ENCODE measurements at regions not wholly inside any gene's neighbourhood (a gene's known extent, or its start where the extent isn't known, plus 50 kb on each side); places are given as distances from the start of the nearest gene placed in this dataset.

GRCh38 chr6:9095729-9096128 is 660.4 kb upstream of the SLC35B3 start:
- no peaks in the 10 kb centered on the region for H3K27me3 ChIP-seq
- no peaks in the 10 kb centered on the region for H3K4me1 ChIP-seq (replicated peaks in 1 of 2)
- no peak overlapping the region for H3K27ac ChIP-seq
- no peak for TF ChIP-seq POLR2A (IDR thresholded peaks at IDR 0.05)
- no peak for TF ChIP-seq CTCF (IDR thresholded peaks at IDR 0.05)
- H3K9me3 ChIP-seq (replicated peaks in 1 of 3) = no peaks in the 10 kb centered on the region
- intact Hi-C loops (cut with DNase I) = no loop called here
- 52 to 68% (median 59%) methylated on average over 6 of the region's 6 CpGs for WGBS, 4 donors
- DNase-seq = no peak
- H3K36me3 ChIP-seq (replicated peaks in 1 of 2) = no peaks in the 10 kb centered on the region
- H3K4me3 ChIP-seq = no peak overlapping the region

- H3K4me3 ChIP-seq = no peak overlapping the region
- no peak overlapping the region for H3K27ac ChIP-seq
- intact Hi-C loops (cut with DNase I) = no loop called here
- H3K36me3 ChIP-seq (replicated peaks in 1 of 2) = no peaks in the 10 kb centered on the region
- H3K4me1 ChIP-seq (replicated peaks in 1 of 2) = no peaks in the 10 kb centered on the region
- DNase-seq = no peak
- WGBS, 4 donors = 80 to 88% (median 84%) methylated on average over 6 of the region's 6 CpGs
- TF ChIP-seq CTCF (IDR thresholded peaks at IDR 0.05) = no peak
- TF ChIP-seq POLR2A (IDR thresholded peaks at IDR 0.05) = no peak
- no peaks in the 10 kb centered on the region for H3K27me3 ChIP-seq
- H3K9me3 ChIP-seq (replicated peaks in 1 of 3) = no peaks in the 10 kb centered on the region
These were observed 659.8 kb upstream of the SLC35B3 start for GRCh38 chr6:9095137-9095536.

GRCh38 chr6:9089724-9090123 is 654.4 kb upstream of the SLC35B3 start:
- Histone ChIP-seq H3K9me3 (replicated peaks in 1 of 3) (no peaks in the 10 kb centered on the region), H3K4me1 (replicated peaks in 1 of 2) (no peaks in the 10 kb centered on the region), H3K27ac (no peak overlapping the region), H3K27me3 (no peaks in the 10 kb centered on the region), H3K36me3 (replicated peaks in 1 of 2) (no peaks in the 10 kb centered on the region), H3K4me3 (no peak overlapping the region)
- WGBS, 4 donors = 88 to 94% (median 89%) methylated on average over 1 of the region's 1 CpG
- intact Hi-C loops (cut with DNase I) = no loop called here
- no peak for DNase-seq
- TF ChIP-seq POLR2A (IDR thresholded peaks at IDR 0.05) = no peak
- no peak for TF ChIP-seq CTCF (IDR thresholded peaks at IDR 0.05)

DNA sequence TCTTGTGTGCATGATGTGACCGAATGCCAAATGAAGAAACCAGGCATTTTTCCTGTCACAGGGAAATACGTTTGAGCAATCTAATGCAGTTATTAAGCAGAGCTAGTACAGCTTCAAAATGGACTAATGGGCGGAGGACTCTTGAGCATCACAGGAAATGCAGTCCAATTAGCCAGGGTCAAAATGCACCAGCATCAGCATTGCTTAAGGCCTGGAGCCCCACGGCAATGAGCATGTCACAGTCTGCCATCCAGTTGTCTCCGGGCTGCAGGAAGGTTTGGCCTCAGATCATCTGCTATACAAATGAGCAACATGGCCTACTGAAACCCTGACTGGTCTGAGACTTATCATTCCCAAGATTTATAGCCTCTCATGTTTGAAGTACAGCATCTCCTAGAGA is 652.1 kb upstream of the SLC35B3 start:
- H3K9me3 ChIP-seq (replicated peaks in 1 of 3) = no peaks in the 10 kb centered on the region
- no peaks in the 10 kb centered on the region for H3K4me1 ChIP-seq (replicated peaks in 1 of 2)
- H3K36me3 ChIP-seq (replicated peaks in 1 of 2) = no peaks in the 10 kb centered on the region
- 78 to 84% (median 80%) methylated on average over 5 of the region's 5 CpGs for WGBS, 4 donors
- no peak for DNase-seq
- TF ChIP-seq POLR2A (IDR thresholded peaks at IDR 0.05) (no peak), CTCF (IDR thresholded peaks at IDR 0.05) (no peak)
- H3K4me3 ChIP-seq = no peak overlapping the region
- H3K27me3 ChIP-seq = no peaks in the 10 kb centered on the region
- H3K27ac ChIP-seq = no peak overlapping the region
- intact Hi-C loops (cut with DNase I) = no loop called here
